HL-60 (cell line): ENCODE measurements at regions not wholly inside any gene's neighbourhood (a gene's known extent, or its start where the extent isn't known, plus 50 kb on each side); places are given as distances from the start of the nearest gene placed in this dataset.

Experiments used
- DNase-seq, 2 experiments: peaks; one replicate each; pipeline ENCODE4 v3.0.0-alpha.2; 2010 to 2020; ENCODE audit warnings: low read depth in 1 of 2, low spot score in 1 of 2
- H3K27ac ChIP-seq: fragments of 250-450 bp; sonication (Bioruptor Pico); replicated peaks from 2 replicates; pipeline ENCODE4 v1.5.1; 2020; ENCODE audit warnings: mild to moderate bottlenecking, moderate library complexity
- H3K27me3 ChIP-seq: fragments of 250-450 bp; sonication (Bioruptor Pico); 2 replicates; pipeline ENCODE4 v1.5.1; 2021; ENCODE audit warnings: mild to moderate bottlenecking, moderate library complexity; ENCODE audit not compliant: insufficient read depth, poor library complexity, severe bottlenecking
- H3K4me3 ChIP-seq: replicated peaks from 2 replicates; pipeline ENCODE4 v1.5.1; 2011; ENCODE audit warnings: mild to moderate bottlenecking, control low read depth, low read length; ENCODE audit not compliant: insufficient read depth
- CTCF ChIP-seq: IDR thresholded peaks from one replicate; pipeline ENCODE4 v1.5.1; 2011; ENCODE audit warnings: low read length, control low read depth, inconsistent platforms; ENCODE audit not compliant: insufficient read depth
- GABPA ChIP-seq: IDR thresholded peaks from 2 replicates; pipeline ENCODE4 v1.6.1; 2012; ENCODE audit warnings: low read depth
- POLR2AphosphoS5 ChIP-seq: IDR thresholded peaks from 2 replicates; pipeline ENCODE4 v1.6.1; 2012; ENCODE audit warnings: low read depth
- REST ChIP-seq: IDR thresholded peaks from 2 replicates; pipeline ENCODE4 v1.6.1; 2012; ENCODE audit warnings: low read depth; ENCODE audit not compliant: insufficient replicate concordance
- SPI1 ChIP-seq: IDR thresholded peaks from 2 replicates; pipeline ENCODE4 v1.6.1; 2012; ENCODE audit warnings: low read depth, mild to moderate bottlenecking, borderline replicate concordance

GRCh38 chr5:62920856-62921255, 342.2 kb downstream of the LRRC70 start:
- TF ChIP-seq REST (no peak), CTCF (no peak), POLR2AphosphoS5 (no peak), SPI1 (no peak), GABPA (no peak)
- DNase-seq, result no peak
- H3K4me3 ChIP-seq, result no peak overlapping the region
- H3K27ac ChIP-seq, result no peak overlapping the region
- no peaks in the 10 kb centered on the region for H3K27me3 ChIP-seq

- TF ChIP-seq POLR2AphosphoS5 (no peak), GABPA (no peak), CTCF (no peak), REST (no peak), SPI1 (no peak)
- no peak overlapping the region for H3K27ac ChIP-seq
- DNase-seq, result no peak
- no peaks in the 10 kb centered on the region for H3K27me3 ChIP-seq
- no peak overlapping the region for H3K4me3 ChIP-seq
Observed at GRCh38 chr5:62909326-62909725, 330.7 kb downstream of the LRRC70 start.

- Histone ChIP-seq H3K27ac (no peak overlapping the region), H3K27me3 (no peaks in the 10 kb centered on the region), H3K4me3 (no peak overlapping the region)
- TF ChIP-seq CTCF, result no peak
- TF ChIP-seq SPI1, result no peak
- no peak for TF ChIP-seq REST
- no peak for TF ChIP-seq POLR2AphosphoS5
- TF ChIP-seq GABPA, result no peak
- DNase-seq, result no peak
Observed at GRCh38 chr5:62902126-62902525, 323.5 kb downstream of the LRRC70 start.
